ENCODE measurements at regions not wholly inside any gene's neighbourhood (a gene's known extent, or its start where the extent isn't known, plus 50 kb on each side); places are given as distances from the start of the nearest gene placed in this dataset.

DNA sequence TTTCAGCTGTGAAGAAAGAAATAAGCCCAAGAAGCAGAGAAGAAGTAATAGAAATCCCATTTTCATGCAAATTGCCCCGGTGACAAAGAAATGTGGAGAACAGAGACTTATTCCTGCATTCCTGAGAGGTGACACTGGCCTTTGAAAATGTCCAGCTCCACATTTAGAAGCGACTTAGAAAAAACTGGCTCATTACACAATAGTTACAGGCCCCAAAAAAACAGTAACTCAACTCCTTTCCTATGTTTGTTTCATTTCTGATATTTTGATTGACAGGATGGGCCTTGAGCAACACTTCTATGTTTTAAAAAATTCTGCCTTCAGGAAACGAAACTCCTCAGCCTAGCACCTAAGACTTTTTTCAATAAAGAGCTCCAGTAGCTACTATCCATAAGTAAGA is 726.9 kb upstream of the TENM4 start:
- no peak for TF ChIP-seq TAF1 (IDR thresholded peaks at IDR 0.05; ENCODE audit: borderline replicate concordance, low read depth, low read length)
- TF ChIP-seq POLR2AphosphoS5 (IDR thresholded peaks at IDR 0.05; ENCODE audit: low read depth, low read length): no peak
- no peak for TF ChIP-seq POLR2A (IDR thresholded peaks at IDR 0.05; ENCODE audit: low read depth, low read length)

All from GM12892 (cell line).